Panc1 (cell line): ENCODE measurements at regions not wholly inside any gene's neighbourhood (a gene's known extent, or its start where the extent isn't known, plus 50 kb on each side); places are given as distances from the start of the nearest gene placed in this dataset.

Experiments used
- ATAC-seq: fragments of 200-7000 bp; cut with Tn5 transposase; 2 replicates; pipeline ENCODE4 v1.9.1; 2020; ENCODE audit warnings: mild to moderate bottlenecking, moderate library complexity
- BruUV-seq: library from RNA; stranded (reverse); fragments of 400-500 nt; replicated peaks from 2 replicates; lab custom pipeline; 2021; lab: Mats Ljungman, UMichigan
- CTCF ChIA-PET: fragments of 300-600 bp; sonication (Branson Sonifier 250); formaldehyde crosslinking; loops from one replicate; lab custom pipeline; 2022; ENCODE audit warnings: antibody characterized with exemption; lab: Charles Lee
- POLR2A ChIA-PET: fragments of 300-600 bp; sonication (Branson Sonifier 250); formaldehyde crosslinking; loops from one replicate; lab custom pipeline; 2022; ENCODE audit warnings: antibody characterized with exemption; lab: Charles Lee
- DNase-seq: peaks from one replicate; pipeline ENCODE4 v3.0.0-alpha.2; 2010; ENCODE audit warnings: low read depth, low spot score
- H3K27ac ChIP-seq: 2 replicates; pipeline ENCODE4 v1.5.1; 2011; ENCODE audit warnings: mild to moderate bottlenecking, low read length, inconsistent platforms
- H3K27me3 ChIP-seq: fragments of 200-500 bp; sonication (Bioruptor generic); 2 replicates; pipeline ENCODE4 v1.6.0; 2014; ENCODE audit warnings: low read length, inconsistent platforms; ENCODE audit not compliant: control insufficient read depth, insufficient read depth
- H3K36me3 ChIP-seq: fragments of 200-500 bp; sonication (Bioruptor generic); 2 replicates; pipeline ENCODE4 v1.5.1; 2014; ENCODE audit warnings: inconsistent platforms, mild to moderate bottlenecking, low read length, moderate library complexity; ENCODE audit not compliant: control insufficient read depth, insufficient read depth
- H3K4me1 ChIP-seq: 2 replicates; pipeline ENCODE4 v1.5.1; 2011; ENCODE audit warnings: inconsistent platforms, mild to moderate bottlenecking, low read length, moderate library complexity; ENCODE audit not compliant: control insufficient read depth, insufficient read depth
- H3K4me3 ChIP-seq, 2 experiments: 2 replicates each; pipeline ENCODE4 v1.5.1; 2011 to 2012; ENCODE audit warnings: low read depth in 2 of 2, low read length in 2 of 2, mild to moderate bottlenecking in 2 of 2, inconsistent platforms in 1 of 2, moderate library complexity in 1 of 2
- H3K9me3 ChIP-seq: fragments of 200-500 bp; sonication (Bioruptor generic); 2 replicates; pipeline ENCODE4 v1.5.1; 2014; ENCODE audit warnings: low read depth, mild to moderate bottlenecking, inconsistent platforms, low read length, moderate library complexity; ENCODE audit not compliant: control insufficient read depth, insufficient read depth
- POLR2AphosphoS5 ChIP-seq: IDR thresholded peaks from 2 replicates; pipeline ENCODE4 v1.6.1; 2012; ENCODE audit warnings: mild to moderate bottlenecking, low read depth, low read length, moderate library complexity
- SIN3A ChIP-seq: IDR thresholded peaks from 2 replicates; pipeline ENCODE4 v1.6.1; 2012; ENCODE audit warnings: low read depth, mild to moderate bottlenecking, low read length, moderate library complexity, borderline replicate concordance; ENCODE audit not compliant: insufficient read depth
- TCF7L2 ChIP-seq: IDR thresholded peaks from 2 replicates; pipeline ENCODE4 v1.6.1; 2011; ENCODE audit warnings: mild to moderate bottlenecking, low read depth, low read length, inconsistent platforms
- in situ Hi-C: cut with HindIII; loops from 2 replicates; pipeline ENCODE4 v1.10.0; 2016; ENCODE audit warnings: low sequenced_read_pairs, low pct_unique_long_range_greater_than_20kb
- intact Hi-C: fragments of 100-400 bp; cut with micrococcal nuclease; formaldehyde crosslinking; loops from one replicate; pipeline ENCODE4 v1.10.0; 2022; ENCODE audit not compliant: unreplicated experiment
- TF ChIP-seq, protein P1 (sequence below), 2 experiments: IDR thresholded peaks; 2 replicates each; pipeline ENCODE4 v1.6.1; 2011 to 2012; ENCODE audit warnings: low read depth in 2 of 2, control low read depth in 1 of 2, low read length in 1 of 2, mild to moderate bottlenecking in 1 of 2, moderate library complexity in 1 of 2; ENCODE audit not compliant: insufficient read depth in 1 of 2
- TF ChIP-seq, protein P2 (sequence below): fragments of 450-650 bp; IDR thresholded peaks from 2 replicates; pipeline ENCODE4 v1.5.1; 2017; ENCODE audit warnings: mild to moderate bottlenecking

DNA sequence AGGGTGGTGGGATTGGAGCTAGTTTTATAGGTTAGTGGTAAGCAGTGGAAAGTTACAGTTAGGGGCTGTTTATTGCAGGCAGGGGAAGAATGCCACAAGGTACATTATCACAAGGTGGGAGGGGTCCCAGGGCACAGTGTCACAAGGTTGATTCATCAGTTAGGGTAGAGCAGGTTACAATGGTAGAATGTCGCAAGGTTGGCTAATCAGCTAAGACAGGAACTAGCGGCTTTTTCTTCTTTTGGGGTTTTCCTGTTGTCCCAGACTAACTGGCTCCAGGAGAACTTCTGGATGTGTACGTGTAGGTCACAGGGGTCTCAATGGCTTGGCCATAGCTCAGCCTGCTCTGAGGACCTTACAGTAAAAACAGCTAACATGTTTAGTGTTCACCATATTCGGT lies 1221.1 kb downstream of the SLITRK1 start:
- ChIA-PET POLR2A (no interaction called here), CTCF (no interaction called here)
- no peak overlapping the region for H3K27ac ChIP-seq
- no peaks in the 10 kb centered on the region for H3K36me3 ChIP-seq
- DNase-seq: no peak
- TF ChIP-seq, protein P1, sequence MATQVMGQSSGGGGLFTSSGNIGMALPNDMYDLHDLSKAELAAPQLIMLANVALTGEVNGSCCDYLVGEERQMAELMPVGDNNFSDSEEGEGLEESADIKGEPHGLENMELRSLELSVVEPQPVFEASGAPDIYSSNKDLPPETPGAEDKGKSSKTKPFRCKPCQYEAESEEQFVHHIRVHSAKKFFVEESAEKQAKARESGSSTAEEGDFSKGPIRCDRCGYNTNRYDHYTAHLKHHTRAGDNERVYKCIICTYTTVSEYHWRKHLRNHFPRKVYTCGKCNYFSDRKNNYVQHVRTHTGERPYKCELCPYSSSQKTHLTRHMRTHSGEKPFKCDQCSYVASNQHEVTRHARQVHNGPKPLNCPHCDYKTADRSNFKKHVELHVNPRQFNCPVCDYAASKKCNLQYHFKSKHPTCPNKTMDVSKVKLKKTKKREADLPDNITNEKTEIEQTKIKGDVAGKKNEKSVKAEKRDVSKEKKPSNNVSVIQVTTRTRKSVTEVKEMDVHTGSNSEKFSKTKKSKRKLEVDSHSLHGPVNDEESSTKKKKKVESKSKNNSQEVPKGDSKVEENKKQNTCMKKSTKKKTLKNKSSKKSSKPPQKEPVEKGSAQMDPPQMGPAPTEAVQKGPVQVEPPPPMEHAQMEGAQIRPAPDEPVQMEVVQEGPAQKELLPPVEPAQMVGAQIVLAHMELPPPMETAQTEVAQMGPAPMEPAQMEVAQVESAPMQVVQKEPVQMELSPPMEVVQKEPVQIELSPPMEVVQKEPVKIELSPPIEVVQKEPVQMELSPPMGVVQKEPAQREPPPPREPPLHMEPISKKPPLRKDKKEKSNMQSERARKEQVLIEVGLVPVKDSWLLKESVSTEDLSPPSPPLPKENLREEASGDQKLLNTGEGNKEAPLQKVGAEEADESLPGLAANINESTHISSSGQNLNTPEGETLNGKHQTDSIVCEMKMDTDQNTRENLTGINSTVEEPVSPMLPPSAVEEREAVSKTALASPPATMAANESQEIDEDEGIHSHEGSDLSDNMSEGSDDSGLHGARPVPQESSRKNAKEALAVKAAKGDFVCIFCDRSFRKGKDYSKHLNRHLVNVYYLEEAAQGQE (IDR thresholded peaks at IDR 0.05; ENCODE audit: insufficient read depth in 1 of 2, low read depth in 2 of 2, low read length in 1 of 2): no peak
- no peak for TF ChIP-seq SIN3A
- TF ChIP-seq POLR2AphosphoS5: no peak
- TF ChIP-seq TCF7L2: no peak
- TF ChIP-seq, protein P2, sequence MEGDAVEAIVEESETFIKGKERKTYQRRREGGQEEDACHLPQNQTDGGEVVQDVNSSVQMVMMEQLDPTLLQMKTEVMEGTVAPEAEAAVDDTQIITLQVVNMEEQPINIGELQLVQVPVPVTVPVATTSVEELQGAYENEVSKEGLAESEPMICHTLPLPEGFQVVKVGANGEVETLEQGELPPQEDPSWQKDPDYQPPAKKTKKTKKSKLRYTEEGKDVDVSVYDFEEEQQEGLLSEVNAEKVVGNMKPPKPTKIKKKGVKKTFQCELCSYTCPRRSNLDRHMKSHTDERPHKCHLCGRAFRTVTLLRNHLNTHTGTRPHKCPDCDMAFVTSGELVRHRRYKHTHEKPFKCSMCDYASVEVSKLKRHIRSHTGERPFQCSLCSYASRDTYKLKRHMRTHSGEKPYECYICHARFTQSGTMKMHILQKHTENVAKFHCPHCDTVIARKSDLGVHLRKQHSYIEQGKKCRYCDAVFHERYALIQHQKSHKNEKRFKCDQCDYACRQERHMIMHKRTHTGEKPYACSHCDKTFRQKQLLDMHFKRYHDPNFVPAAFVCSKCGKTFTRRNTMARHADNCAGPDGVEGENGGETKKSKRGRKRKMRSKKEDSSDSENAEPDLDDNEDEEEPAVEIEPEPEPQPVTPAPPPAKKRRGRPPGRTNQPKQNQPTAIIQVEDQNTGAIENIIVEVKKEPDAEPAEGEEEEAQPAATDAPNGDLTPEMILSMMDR: no peak
- in situ Hi-C loops: no loop called here
- no peaks in the 10 kb centered on the region for H3K4me1 ChIP-seq
- no TSS peak for BruUV-seq
- no peak for ATAC-seq
- H3K9me3 ChIP-seq: no peaks in the 10 kb centered on the region
- no peak overlapping the region for H3K4me3 ChIP-seq
- intact Hi-C loops: no loop called here
- no peaks in the 10 kb centered on the region for H3K27me3 ChIP-seq

DNA sequence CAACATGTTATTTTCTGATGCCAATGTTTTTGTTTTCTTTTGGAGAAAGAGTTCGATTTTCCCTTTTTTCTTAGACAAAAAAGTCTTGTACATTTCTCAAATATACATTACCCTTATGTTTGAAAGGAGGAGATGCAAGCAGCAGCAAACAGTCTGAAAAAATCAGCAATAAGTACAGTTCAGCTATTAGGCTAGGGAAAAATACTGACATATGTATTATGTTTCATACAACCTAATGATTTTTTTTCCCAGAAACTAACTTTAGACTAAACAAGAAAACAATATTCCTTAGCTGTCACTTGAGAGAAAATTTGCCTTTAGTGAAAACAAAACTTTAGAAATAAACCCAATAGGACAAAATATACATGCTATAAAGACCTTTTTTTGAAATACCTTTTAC lies 1223.5 kb downstream of the SLITRK1 start:
- Histone ChIP-seq H3K9me3 (no peaks in the 10 kb centered on the region), H3K4me3 (no peak overlapping the region), H3K36me3 (no peaks in the 10 kb centered on the region), H3K27ac (no peak overlapping the region), H3K27me3 (no peaks in the 10 kb centered on the region), H3K4me1 (no peaks in the 10 kb centered on the region)
- POLR2A ChIA-PET: no interaction called here
- in situ Hi-C loops (no loop called here), intact Hi-C loops (no loop called here)
- DNase-seq: no peak
- CTCF ChIA-PET: no interaction called here
- TF ChIP-seq, protein P1 (IDR thresholded peaks at IDR 0.05; ENCODE audit: insufficient read depth in 1 of 2, low read depth in 2 of 2, low read length in 1 of 2): no peak
- ATAC-seq: no peak
- no TSS peak for BruUV-seq
